GM19438 (cell line): ENCODE measurements at regions not wholly inside any gene's neighbourhood (a gene's known extent, or its start where the extent isn't known, plus 50 kb on each side); places are given as distances from the start of the nearest gene placed in this dataset.
"Not testable (repeated sequence)": the region's sequence is repeated elsewhere in the genome, so short reads cannot be mapped to it uniquely, and the experiment has no call there.

ENCODE experiments used
- ATAC-seq: cut with Tn5 transposase; IDR thresholded peaks from one replicate; pipeline ENCODE4 v1.9.1; 2021; ENCODE audit warnings: low read depth; ENCODE audit not compliant: unreplicated experiment

DNA sequence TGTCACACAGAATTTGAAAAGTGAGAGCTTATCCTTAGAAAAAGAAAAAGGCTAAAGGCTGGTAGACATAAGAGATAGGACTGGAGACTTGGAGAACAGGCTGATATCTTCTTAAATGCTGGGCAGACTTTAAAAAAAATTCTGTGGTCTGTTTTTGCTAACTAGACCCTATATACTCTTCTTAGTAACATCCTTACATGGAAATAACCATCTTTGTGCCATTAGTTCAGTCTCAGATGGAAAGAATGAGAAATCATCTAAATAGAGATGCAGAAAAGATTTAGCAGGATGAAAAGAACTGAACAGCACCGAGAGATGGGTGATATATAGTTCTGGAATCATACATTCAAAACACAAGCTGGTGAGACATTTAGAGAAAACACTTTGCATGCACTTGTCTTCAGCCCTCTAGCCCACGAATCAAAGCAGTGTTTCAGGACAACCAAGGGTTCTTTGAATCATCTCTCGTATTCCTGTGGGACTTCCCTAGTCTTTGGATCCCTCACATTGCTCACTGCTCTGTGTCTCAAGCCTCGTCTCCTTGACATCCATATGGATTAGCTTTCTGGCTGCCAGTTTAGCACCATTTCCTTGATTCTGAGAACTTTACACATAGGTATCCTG is 93.0 kb upstream of the LYSMD4 start:
- ATAC-seq, result no peak

DNA sequence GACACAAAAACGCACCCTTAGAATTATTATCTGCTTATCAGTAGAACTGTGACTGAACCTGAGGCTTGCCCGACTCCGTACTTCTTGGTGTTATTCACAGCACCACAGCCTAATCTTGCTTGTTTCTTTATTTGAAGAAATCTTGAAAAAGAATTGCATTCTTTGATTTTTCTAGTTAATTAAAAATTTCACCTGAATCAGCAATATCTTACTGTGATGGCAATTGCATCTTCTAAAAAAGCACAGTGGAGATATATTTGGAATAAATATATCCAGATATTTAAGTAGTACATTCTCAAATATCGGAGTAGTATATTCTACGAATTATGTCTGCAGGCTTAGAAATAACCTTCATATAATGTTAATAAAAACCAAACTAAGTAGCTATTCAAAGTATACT is 90.1 kb upstream of the LYSMD4 start:
- ATAC-seq, result no peak

DNA sequence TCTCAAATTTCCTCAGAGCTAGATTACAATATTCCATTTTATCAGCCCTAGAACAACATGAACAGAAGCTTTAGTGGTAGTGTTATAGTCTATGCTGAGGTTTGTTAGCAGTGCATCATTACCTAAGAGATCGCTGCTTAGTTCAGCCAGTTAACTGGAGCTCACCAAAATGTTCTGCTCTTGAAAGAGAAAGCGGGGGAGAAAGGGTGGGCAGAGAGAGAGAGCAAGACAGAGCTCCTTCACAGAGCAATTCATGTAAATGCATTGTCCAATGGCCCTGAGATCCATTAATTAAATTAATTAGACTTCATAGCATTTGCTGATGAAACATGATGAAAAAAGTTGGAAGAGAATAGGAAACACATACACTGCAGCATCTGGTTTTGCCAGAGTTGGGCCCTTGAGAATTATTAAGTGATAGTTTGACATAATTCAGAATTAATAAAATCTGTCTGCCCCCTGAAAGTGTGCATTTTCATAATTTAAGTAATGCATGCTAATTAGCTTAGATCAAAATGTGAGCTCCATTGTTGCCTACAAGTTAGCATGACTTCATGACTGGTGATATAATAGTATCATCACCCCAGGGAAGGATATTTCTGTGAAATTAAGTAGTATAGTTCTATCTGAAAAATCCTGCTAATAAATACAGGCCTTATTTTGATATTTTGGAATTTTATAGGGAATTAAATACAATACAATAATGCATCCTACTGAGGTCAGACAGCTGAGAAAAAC is 86.9 kb upstream of the LYSMD4 start:
- ATAC-seq, result no peak

DNA sequence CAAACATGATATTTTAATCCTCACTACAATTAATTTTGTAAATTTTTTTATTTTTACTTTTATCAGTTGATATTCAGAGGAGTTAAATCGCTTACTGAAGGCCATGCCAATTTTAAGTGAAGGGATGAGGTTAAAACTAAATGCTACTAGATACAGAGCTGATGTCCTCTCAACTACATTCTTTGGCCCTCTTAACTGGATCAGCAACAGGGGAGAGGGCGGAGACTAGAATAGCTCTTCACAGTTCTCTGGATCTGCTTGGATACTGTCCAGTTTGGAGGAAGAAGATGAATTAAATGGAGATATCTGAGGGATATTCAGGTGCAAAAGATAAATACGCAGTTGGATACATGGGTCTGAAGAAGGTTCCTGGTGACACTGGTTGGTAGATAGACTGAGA is 85.6 kb upstream of the LYSMD4 start:
- no peak for ATAC-seq

DNA sequence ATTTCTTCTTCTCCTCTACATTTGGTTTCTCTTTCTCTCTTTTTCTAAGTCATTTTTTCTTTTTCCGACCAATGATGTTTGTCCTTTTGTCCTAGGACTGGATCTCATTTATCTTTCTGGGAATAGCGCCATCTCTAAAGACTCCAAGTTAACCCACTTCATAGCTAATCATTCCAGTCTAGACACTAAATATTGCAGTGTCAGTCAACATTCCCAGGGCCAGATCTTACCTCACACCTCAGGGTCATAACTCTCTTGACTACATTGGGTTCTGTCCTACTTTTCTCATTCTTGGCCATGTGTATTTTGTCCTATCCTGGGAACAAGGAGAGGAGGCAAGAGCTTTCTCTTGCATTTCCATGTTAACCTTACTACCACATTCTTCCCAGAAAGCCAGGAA is 83.6 kb upstream of the LYSMD4 start:
- not testable (repeated sequence) for ATAC-seq

DNA sequence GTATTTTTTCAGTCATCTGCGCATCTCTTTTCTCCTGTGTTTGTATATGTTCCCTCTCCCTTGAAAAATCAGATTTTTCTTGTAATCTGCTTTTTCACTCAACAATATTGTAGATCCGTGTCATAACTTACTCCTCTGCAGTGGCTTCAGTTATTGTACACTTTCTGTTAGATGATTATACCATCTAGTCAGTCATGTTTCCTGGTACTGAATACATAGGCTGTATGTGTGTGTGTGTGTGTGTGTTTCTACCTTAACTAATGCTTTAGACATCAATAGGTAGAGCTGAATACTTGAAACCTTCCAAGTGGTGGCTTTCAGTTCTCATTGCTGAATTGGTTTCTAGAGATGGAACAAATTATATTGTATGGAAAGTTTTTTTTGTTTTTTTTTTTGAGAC is 77.4 kb upstream of the LYSMD4 start:
- not testable (repeated sequence) for ATAC-seq

DNA sequence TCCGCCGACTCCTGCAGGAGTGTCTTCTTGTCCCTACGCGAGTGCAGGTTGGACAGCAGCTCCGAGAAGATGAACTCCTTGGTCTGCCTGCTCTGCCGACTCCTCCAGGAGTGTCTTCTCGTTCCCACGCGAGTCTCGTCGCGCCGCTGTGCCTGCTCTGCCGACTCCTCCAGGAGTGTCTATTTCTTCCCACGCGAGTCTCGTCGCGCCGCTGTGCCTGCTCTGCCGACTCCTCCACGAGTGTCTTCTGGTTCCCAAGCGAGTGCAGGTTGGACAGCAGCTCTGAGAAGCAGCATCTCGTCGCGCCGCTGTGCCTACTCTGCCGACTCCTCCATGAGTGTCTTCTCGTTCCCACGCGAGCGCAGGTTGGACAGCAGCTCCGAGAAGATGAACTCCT is 66.6 kb upstream of the LYSMD4 start:
- ATAC-seq, result not testable (repeated sequence)

DNA sequence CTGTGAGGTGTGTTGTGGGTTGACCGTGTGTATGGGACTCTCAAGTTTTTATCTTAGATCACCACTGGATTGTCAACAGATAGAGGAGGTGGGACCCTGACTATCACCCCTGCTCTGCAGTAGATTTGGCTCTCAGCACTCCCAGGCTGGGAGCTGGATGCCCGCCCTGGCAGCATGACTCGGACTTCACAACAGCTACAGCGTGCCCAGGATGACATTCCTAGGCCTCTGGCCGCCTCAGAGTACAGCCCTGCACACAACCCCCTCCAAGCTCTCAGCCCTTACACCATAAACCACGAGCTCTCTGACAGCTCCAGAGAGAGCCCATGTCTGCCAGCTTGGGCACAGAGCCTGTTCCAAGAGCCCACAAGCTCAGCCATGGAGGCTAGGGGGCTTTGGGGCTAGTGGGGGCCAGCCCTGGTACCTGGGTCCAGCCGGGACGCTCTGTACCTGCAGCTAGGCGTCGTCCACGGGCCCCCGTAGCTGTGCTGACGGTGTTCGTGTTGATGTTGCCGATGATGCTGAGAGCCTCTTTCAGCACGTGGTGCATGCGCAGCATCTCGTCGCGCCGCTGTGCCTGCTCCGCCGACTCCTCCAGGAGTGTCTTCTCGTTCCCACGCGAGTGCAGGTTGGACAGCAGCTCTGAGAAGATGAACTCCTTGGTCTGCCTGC is 66.1 kb upstream of the LYSMD4 start:
- ATAC-seq, result not testable (repeated sequence)

DNA sequence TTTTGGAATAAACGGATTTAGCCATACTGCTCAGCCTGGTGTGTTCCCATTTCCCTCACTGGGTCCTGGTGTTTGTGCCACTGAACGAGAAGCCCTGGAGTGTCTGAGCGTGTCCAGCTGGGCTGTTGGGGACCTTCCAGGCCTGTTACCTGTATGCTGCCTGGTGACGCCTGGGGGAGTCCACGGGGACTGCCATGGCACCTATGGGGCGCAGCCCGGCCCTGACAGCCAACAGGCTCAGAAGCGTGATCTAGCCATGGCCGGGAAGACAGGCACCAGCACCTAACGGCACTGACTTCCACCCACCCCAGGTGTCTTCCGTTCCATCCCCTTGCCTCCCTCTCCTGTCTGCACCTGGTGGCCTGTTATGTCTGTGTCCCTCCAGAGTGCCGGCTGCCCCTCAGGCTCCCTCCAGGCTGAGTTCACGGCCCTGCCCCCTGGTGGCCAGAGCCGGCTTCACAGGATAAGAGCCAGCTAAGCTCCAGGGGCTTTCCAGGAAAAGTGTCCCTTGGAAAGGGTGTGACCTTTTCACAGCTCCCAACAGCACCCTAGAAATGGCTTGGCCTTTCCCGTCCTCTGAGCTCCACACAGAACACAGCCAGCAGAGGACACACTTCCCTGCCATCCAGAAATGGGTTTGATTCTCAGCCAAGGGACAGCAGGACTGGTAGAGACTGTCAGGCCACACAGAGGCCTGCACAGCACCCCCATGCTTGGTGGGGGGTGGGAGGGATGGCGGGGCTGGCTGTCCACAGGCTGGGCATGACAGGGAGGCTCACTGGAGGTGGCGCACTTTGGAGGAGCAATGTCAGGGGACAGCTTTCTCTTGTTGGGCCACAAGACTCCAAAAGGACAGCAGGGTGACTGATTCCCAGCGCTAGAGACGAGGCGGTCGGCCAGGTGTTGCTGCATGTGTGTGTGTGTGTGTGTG is 64.0 kb upstream of the LYSMD4 start:
- not testable (repeated sequence) for ATAC-seq

DNA sequence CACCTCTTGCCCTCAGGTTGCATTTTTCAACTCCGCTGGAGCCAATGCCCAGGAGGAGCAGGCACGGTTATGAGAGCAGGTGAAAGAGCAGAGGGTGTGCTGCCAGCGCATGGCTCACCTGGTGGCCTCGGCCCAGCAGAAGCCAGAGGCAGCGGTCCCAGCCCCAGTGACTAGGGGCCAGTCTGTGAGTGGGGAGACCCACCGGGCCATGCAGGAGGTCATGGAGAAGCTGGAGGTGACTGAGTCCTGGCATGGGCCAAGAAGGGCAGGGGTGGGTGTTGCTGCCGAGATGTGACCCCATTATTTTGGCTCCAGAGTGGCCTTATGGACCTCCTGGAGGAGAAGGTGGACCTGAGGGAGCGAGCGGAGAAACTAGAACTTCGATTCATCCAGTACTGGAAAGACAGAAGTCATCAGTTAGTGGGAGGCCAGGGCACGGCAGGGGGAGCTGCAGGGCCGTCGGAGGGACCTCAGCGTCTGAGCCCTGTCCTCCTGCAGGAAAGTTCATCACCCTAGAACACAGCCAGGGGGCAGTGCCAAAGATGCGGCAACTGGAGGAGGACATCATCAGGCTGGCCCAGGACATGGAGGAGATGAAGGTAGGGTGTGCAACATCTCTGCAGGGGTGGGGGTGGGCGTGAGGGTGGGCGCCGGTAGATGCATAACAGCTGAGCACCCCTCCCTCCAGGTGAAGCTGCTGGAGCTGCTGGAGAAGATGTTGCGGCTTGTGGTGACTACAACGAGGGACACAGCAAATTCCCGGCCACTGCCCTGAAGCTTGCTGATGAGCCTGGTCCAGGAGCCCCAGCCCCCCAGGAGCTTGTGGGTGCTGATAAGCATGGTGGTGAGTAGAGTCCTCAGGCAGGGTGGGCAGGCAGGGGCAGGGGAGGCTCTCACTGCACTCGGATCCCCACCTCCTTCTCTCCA is 58.9 kb upstream of the LYSMD4 start:
- ATAC-seq, result not testable (repeated sequence)

DNA sequence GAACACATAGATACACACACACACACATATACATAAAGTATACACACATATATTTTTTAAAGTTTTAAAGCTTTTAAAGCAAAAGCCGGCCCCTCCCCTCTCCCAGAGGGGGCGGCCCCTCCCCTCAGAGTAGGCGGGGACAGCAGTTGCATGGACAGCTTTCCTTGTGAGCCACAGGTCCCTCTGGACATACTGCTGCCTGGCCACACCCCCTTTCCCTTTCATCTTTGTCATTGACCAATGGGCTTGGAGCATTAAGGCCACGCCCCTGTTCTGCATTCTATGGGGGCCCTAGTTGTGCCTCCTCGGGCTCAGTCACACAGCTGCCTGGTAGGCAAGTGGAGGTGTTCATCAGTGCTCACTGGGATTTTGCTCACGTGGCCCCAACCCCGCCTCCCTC is 57.5 kb upstream of the LYSMD4 start:
- ATAC-seq, result not testable (repeated sequence)

DNA sequence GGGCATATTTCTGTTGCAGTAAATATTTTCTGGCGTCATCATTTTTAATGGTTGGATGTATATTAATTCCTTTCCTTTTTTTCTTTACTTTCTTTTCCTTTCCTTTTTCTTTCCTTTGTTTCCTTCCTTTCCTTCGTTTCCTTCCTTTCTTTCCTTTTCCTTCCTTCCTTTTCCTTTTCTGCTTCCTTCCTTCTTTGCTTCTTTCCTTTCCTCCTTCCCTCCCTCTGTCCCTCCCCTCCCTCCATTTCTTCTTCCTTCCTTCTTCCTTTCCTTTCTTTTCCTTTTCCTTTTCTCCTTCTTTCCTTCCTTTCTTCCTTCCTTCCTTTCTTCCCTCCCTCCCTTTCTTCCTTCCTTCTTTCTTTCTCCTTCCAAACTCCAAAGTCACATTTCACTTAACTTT is 54.9 kb upstream of the LYSMD4 start:
- no peak for ATAC-seq

DNA sequence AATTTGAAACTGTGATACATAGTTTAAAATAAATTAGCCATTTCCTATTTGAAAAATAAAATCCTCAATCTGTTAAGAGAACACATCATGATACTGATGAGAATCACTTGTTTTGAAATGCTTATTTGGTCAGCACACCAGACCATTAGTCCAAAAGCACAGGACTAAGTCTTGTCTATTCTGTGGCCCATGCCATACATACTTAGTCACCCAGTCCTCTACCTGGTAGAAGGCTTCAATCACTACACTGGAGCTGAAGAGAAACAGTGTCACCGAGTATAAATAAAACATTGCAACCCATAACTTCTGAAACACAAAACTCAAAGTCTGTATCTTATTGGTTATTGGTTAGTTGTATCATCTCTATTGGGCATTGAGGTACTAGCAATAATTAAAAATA is 51.6 kb upstream of the LYSMD4 start:
- ATAC-seq, result not testable (repeated sequence)

DNA sequence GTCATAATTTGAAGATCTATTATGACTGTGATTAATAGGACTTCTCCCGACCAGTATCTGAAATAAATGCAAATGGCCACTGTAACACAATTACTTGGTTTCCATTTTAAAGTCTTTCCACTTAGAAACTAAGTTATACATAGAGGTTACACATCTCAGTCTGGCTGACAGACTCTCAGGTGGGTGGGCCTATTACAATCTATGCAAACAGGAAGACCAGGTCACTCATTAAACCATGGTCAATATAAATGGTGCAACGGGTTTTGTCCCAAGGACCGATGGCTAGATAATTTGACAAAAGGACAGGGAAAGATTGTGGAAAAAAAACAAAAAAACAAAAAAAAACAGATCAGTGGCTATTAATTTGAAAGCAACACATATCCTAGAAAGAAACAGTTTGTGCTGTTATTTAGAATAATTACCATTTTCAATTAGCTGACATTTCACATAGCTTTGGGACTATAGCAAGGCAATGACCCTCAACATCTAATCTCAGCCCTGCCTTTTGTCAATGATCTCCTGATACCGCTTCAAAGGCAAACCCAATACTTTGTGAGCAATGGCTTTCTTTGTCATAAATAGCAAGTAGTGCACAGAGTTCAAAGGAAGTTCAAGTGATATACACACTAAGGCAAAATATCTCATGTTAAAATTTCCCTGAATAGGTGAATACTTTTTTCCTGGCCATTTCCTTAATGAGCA is 50.8 kb upstream of the LYSMD4 start:
- not testable (repeated sequence) for ATAC-seq
